GM18861 (cell line): ENCODE measurements at regions not wholly inside any gene's neighbourhood (a gene's known extent, or its start where the extent isn't known, plus 50 kb on each side); places are given as distances from the start of the nearest gene placed in this dataset.

Source experiments
- ATAC-seq: cut with Tn5 transposase; IDR thresholded peaks from one replicate; pipeline ENCODE4 v1.9.1; 2021; ENCODE audit not compliant: unreplicated experiment

GRCh38 chr2:215772634-215773563, 240.5 kb downstream of the MREG start:
- ATAC-seq: no peak

GRCh38 chr2:215772003-215772402, 241.3 kb downstream of the MREG start:
- ATAC-seq: no peak

- ATAC-seq: no peak
Measured at GRCh38 chr2:215771241-215771640, 242.1 kb downstream of the MREG start.

- no peak for ATAC-seq
Measured at GRCh38 chr2:215770668-215771067, 242.7 kb downstream of the MREG start.

GRCh38 chr2:215769246-215769645, 244.1 kb downstream of the MREG start:
- no peak for ATAC-seq

- no peak for ATAC-seq
Measured at GRCh38 chr2:215767625-215768024, 245.7 kb downstream of the MREG start.

GRCh38 chr2:215765729-215766360, 247.5 kb downstream of the MREG start:
- ATAC-seq: no peak

GRCh38 chr2:215764441-215765048, 248.8 kb downstream of the MREG start:
- no peak for ATAC-seq

- no peak for ATAC-seq
Measured at GRCh38 chr2:215760557-215760956, 252.8 kb downstream of the MREG start.

GRCh38 chr2:215760091-215760490, 253.3 kb downstream of the MREG start:
- ATAC-seq: no peak

GRCh38 chr2:215758691-215759090, 254.7 kb downstream of the MREG start:
- no peak for ATAC-seq

GRCh38 chr2:215756346-215756730, 257.0 kb downstream of the MREG start:
- ATAC-seq: no peak

- no peak for ATAC-seq
Measured at GRCh38 chr2:215755641-215756345, 257.6 kb downstream of the MREG start.

GRCh38 chr2:215754546-215754945, 258.8 kb downstream of the MREG start:
- ATAC-seq: no peak

- ATAC-seq: no peak
Measured at GRCh38 chr2:215753808-215754207, 259.5 kb downstream of the MREG start.

- ATAC-seq: no peak
Measured at GRCh38 chr2:215752991-215753390, 260.4 kb downstream of the MREG start.

- no peak for ATAC-seq
Measured at GRCh38 chr2:215752436-215752835, 260.9 kb downstream of the MREG start.

GRCh38 chr2:215751911-215752272, 261.5 kb downstream of the MREG start:
- no peak for ATAC-seq

GRCh38 chr2:215751200-215751910, 262.0 kb downstream of the MREG start:
- no peak for ATAC-seq

GRCh38 chr2:215750763-215751162, 262.6 kb downstream of the MREG start:
- ATAC-seq: no peak
